ENCODE measurements at regions not wholly inside any gene's neighbourhood (a gene's known extent, or its start where the extent isn't known, plus 50 kb on each side); places are given as distances from the start of the nearest gene placed in this dataset.
"Not testable (repeated sequence)": the region's sequence is repeated elsewhere in the genome, so short reads cannot be mapped to it uniquely, and the experiment has no call there.

- DNase-seq; H3K27ac ChIP-seq; H3K4me1 ChIP-seq (ENCODE audit: insufficient read depth); H3F3A ChIP-seq (ENCODE audit: insufficient read depth); H3K9ac ChIP-seq; H3K27me3 ChIP-seq (replicated peaks; ENCODE audit: insufficient read depth); H3K9me2 ChIP-seq (ENCODE audit: insufficient read depth); H2AFZ ChIP-seq; H3K4me3 ChIP-seq; H3K79me2 ChIP-seq (ENCODE audit: insufficient read depth); H3K36me3 ChIP-seq (ENCODE audit: low read depth); H3K9me3 ChIP-seq (ENCODE audit: low read depth); H4K20me1 ChIP-seq (ENCODE audit: insufficient read depth); H3K4me2 ChIP-seq (ENCODE audit: unreplicated experiment); in situ Hi-C loops (cut with MboI): not testable (repeated sequence)
- WGBS, 2 experiments (ENCODE audit: low coverage in 1 of 2, low lambda C conversion rate in 2 of 2, missing lambda C conversion rate in 2 of 2), result 43 to 50% methylated on average over 8 to 12 of the region's 12 CpGs
Observed at GRCh38 chr9:43127026-43127775, 943.7 kb downstream of the SPATA31A6 start.

GRCh38 chr9:43127949-43128348 lies 944.5 kb downstream of the SPATA31A6 start:
- DNase-seq; H3K9me2 ChIP-seq (ENCODE audit: insufficient read depth); H3K36me3 ChIP-seq (ENCODE audit: low read depth); in situ Hi-C loops (cut with MboI); H2AFZ ChIP-seq; H4K20me1 ChIP-seq (ENCODE audit: insufficient read depth); H3K4me3 ChIP-seq; H3K9me3 ChIP-seq (ENCODE audit: low read depth); H3K4me1 ChIP-seq (ENCODE audit: insufficient read depth); H3K9ac ChIP-seq; H3K27ac ChIP-seq; H3K27me3 ChIP-seq (replicated peaks; ENCODE audit: insufficient read depth); H3K4me2 ChIP-seq (ENCODE audit: unreplicated experiment); H3F3A ChIP-seq (ENCODE audit: insufficient read depth); H3K79me2 ChIP-seq (ENCODE audit: insufficient read depth): not testable (repeated sequence)
- WGBS, 2 experiments (ENCODE audit: low coverage in 1 of 2, low lambda C conversion rate in 2 of 2, missing lambda C conversion rate in 2 of 2), result 0 to 42% methylated on average over 1 to 4 of the region's 4 CpGs

- H3K9ac ChIP-seq; in situ Hi-C loops (cut with MboI); H3K79me2 ChIP-seq (ENCODE audit: insufficient read depth); H2AFZ ChIP-seq; H3K36me3 ChIP-seq (ENCODE audit: low read depth); H3K27ac ChIP-seq; H3K9me3 ChIP-seq (ENCODE audit: low read depth); H3K4me1 ChIP-seq (ENCODE audit: insufficient read depth); H3K4me2 ChIP-seq (ENCODE audit: unreplicated experiment); H3K9me2 ChIP-seq (ENCODE audit: insufficient read depth); H3K4me3 ChIP-seq; H3F3A ChIP-seq (ENCODE audit: insufficient read depth); H3K27me3 ChIP-seq (replicated peaks; ENCODE audit: insufficient read depth); H4K20me1 ChIP-seq (ENCODE audit: insufficient read depth): not testable (repeated sequence)
- DNase-seq, result peak; percentile 51
- 5 to 19% methylated on average over 2 of the region's 2 CpGs for whole genome bisulfite sequencing, 2 experiments (ENCODE audit: low coverage in 1 of 2, low lambda C conversion rate in 2 of 2, missing lambda C conversion rate in 2 of 2)
Observed at GRCh38 chr9:43130744-43131171, 947.3 kb downstream of the SPATA31A6 start.

- H2AFZ ChIP-seq; H3K79me2 ChIP-seq (ENCODE audit: insufficient read depth); H3F3A ChIP-seq (ENCODE audit: insufficient read depth); H3K9ac ChIP-seq; H3K36me3 ChIP-seq (ENCODE audit: low read depth); H3K27me3 ChIP-seq (replicated peaks; ENCODE audit: insufficient read depth); H3K9me3 ChIP-seq (ENCODE audit: low read depth); in situ Hi-C loops (cut with MboI); H4K20me1 ChIP-seq (ENCODE audit: insufficient read depth); H3K4me2 ChIP-seq (ENCODE audit: unreplicated experiment); H3K4me3 ChIP-seq; H3K9me2 ChIP-seq (ENCODE audit: insufficient read depth): not testable (repeated sequence)
- 11 to 17% methylated on average over 4 of the region's 4 CpGs for WGBS, 2 experiments (ENCODE audit: low coverage in 1 of 2, low lambda C conversion rate in 2 of 2, missing lambda C conversion rate in 2 of 2)
- DNase-seq, result peak; percentile 48
- peak overlapping the region; percentile 27; the same call in 1 of the 2 replicates for H3K27ac ChIP-seq
- H3K4me1 ChIP-seq (ENCODE audit: insufficient read depth), result peaks cover 15% of the 10 kb centered on the region
Observed at GRCh38 chr9:43135440-43135839, 952.0 kb downstream of the SPATA31A6 start.

- H2AFZ ChIP-seq; H3K36me3 ChIP-seq (ENCODE audit: low read depth); H3K27me3 ChIP-seq (replicated peaks; ENCODE audit: insufficient read depth); H3K4me2 ChIP-seq (ENCODE audit: unreplicated experiment); H3K27ac ChIP-seq; H3K4me3 ChIP-seq; H3K9me2 ChIP-seq (ENCODE audit: insufficient read depth); H3K9ac ChIP-seq; H3F3A ChIP-seq (ENCODE audit: insufficient read depth); H3K9me3 ChIP-seq (ENCODE audit: low read depth); in situ Hi-C loops (cut with MboI); H3K4me1 ChIP-seq (ENCODE audit: insufficient read depth); DNase-seq; H3K79me2 ChIP-seq (ENCODE audit: insufficient read depth); H4K20me1 ChIP-seq (ENCODE audit: insufficient read depth): not testable (repeated sequence)
- 70 to 74% methylated on average over 2 to 7 of the region's 10 CpGs for WGBS, 2 experiments (ENCODE audit: low coverage in 1 of 2, low lambda C conversion rate in 2 of 2, missing lambda C conversion rate in 2 of 2)
Observed at GRCh38 chr9:43138909-43139308, 955.5 kb downstream of the SPATA31A6 start.

- H3K9me2 ChIP-seq (ENCODE audit: insufficient read depth); in situ Hi-C loops (cut with MboI); H3K4me1 ChIP-seq (ENCODE audit: insufficient read depth); H3K79me2 ChIP-seq (ENCODE audit: insufficient read depth); H3K9ac ChIP-seq; H3F3A ChIP-seq (ENCODE audit: insufficient read depth); H4K20me1 ChIP-seq (ENCODE audit: insufficient read depth); H3K4me3 ChIP-seq; H3K36me3 ChIP-seq (ENCODE audit: low read depth); H3K27me3 ChIP-seq (replicated peaks; ENCODE audit: insufficient read depth); H3K4me2 ChIP-seq (ENCODE audit: unreplicated experiment); H3K27ac ChIP-seq; H3K9me3 ChIP-seq (ENCODE audit: low read depth); H2AFZ ChIP-seq; DNase-seq: not testable (repeated sequence)
- 25 to 46% methylated on average over 1 to 3 of the region's 5 CpGs for WGBS, 2 experiments (ENCODE audit: low coverage in 1 of 2, low lambda C conversion rate in 2 of 2, missing lambda C conversion rate in 2 of 2)
Observed at GRCh38 chr9:43139349-43139748, 955.9 kb downstream of the SPATA31A6 start.

GRCh38 chr9:43139878-43140608 lies 956.6 kb downstream of the SPATA31A6 start:
- H3K9me2 ChIP-seq (ENCODE audit: insufficient read depth); H4K20me1 ChIP-seq (ENCODE audit: insufficient read depth); H3K27me3 ChIP-seq (replicated peaks; ENCODE audit: insufficient read depth); in situ Hi-C loops (cut with MboI); H3K4me1 ChIP-seq (ENCODE audit: insufficient read depth); H3K9ac ChIP-seq; H3K36me3 ChIP-seq (ENCODE audit: low read depth); H3K4me3 ChIP-seq; H3K9me3 ChIP-seq (ENCODE audit: low read depth); H2AFZ ChIP-seq; H3F3A ChIP-seq (ENCODE audit: insufficient read depth); H3K79me2 ChIP-seq (ENCODE audit: insufficient read depth): not testable (repeated sequence)
- DNase-seq, result peak; percentile 18
- Histone ChIP-seq H3K27ac (peak overlapping the region; percentile 45), H3K4me2 (ENCODE audit: unreplicated experiment) (peak overlapping the region; percentile 4)
- WGBS, 2 experiments (ENCODE audit: low coverage in 1 of 2, low lambda C conversion rate in 2 of 2, missing lambda C conversion rate in 2 of 2), result 50 to 58% methylated on average over 6 to 8 of the region's 8 CpGs

All from GM23248 (cell line).